ENCODE measurements at regions not wholly inside any gene's neighbourhood (a gene's known extent, or its start where the extent isn't known, plus 50 kb on each side); places are given as distances from the start of the nearest gene placed in this dataset.

DNA sequence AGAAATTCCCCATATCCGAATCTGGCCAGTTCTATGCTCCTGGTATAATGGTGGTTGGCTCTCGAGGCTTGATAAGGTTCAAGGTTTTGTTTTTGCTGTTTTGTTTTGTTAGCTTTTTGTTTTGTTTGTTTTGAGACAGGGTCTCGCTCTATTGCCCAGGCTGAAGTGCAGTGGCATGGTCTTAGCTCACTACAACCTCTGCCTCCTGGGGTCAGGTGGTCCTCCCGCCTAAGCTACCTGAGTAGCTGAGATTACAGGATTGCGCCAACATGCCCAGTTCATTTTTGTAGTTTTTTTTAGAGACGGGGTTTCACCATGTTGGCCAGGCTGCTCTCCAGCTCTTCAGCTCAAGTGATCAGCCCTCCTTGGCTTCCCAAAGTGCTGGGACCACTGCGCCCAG is 109.1 kb upstream of the ERRFI1 start:
- TF ChIP-seq, protein P1, sequence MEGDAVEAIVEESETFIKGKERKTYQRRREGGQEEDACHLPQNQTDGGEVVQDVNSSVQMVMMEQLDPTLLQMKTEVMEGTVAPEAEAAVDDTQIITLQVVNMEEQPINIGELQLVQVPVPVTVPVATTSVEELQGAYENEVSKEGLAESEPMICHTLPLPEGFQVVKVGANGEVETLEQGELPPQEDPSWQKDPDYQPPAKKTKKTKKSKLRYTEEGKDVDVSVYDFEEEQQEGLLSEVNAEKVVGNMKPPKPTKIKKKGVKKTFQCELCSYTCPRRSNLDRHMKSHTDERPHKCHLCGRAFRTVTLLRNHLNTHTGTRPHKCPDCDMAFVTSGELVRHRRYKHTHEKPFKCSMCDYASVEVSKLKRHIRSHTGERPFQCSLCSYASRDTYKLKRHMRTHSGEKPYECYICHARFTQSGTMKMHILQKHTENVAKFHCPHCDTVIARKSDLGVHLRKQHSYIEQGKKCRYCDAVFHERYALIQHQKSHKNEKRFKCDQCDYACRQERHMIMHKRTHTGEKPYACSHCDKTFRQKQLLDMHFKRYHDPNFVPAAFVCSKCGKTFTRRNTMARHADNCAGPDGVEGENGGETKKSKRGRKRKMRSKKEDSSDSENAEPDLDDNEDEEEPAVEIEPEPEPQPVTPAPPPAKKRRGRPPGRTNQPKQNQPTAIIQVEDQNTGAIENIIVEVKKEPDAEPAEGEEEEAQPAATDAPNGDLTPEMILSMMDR (IDR thresholded peaks at IDR 0.05; ENCODE audit: control extremely low read depth, extremely low read depth), result no peak
- Histone ChIP-seq H3K27ac (ENCODE audit: low read depth in 1 of 2, low read length in 1 of 2) (no peak overlapping the region), H3K36me3 (ENCODE audit: control insufficient read depth in 4 of 4, insufficient read depth in 4 of 4, low read length in 4 of 4) (no peaks in the 10 kb centered on the region), H3K27me3 (ENCODE audit: control insufficient read depth in 3 of 3, insufficient read depth in 3 of 3, low read length in 2 of 3) (no peaks in the 10 kb centered on the region), H3K9me3 (ENCODE audit: control insufficient read depth in 4 of 4, insufficient read depth in 3 of 4, low read length in 3 of 4) (no peaks in the 10 kb centered on the region), H3K4me3 (no peak overlapping the region), H3K4me1 (ENCODE audit: control insufficient read depth in 5 of 5, insufficient read depth in 5 of 5, low read length in 5 of 5) (peaks cover 0 to 22% (median 4%) of the 10 kb centered on the region in 5 donors), H3K9ac (ENCODE audit: insufficient read depth in 1 of 2, low read length in 2 of 2) (no peak overlapping the region)
- 85 to 89% methylated on average over 7 of the region's 7 CpGs for whole genome bisulfite sequencing, 2 donors
- ATAC-seq (ENCODE audit: insufficient read depth, low FRiP score) (no peak), DNase-seq (no peak)

DNA sequence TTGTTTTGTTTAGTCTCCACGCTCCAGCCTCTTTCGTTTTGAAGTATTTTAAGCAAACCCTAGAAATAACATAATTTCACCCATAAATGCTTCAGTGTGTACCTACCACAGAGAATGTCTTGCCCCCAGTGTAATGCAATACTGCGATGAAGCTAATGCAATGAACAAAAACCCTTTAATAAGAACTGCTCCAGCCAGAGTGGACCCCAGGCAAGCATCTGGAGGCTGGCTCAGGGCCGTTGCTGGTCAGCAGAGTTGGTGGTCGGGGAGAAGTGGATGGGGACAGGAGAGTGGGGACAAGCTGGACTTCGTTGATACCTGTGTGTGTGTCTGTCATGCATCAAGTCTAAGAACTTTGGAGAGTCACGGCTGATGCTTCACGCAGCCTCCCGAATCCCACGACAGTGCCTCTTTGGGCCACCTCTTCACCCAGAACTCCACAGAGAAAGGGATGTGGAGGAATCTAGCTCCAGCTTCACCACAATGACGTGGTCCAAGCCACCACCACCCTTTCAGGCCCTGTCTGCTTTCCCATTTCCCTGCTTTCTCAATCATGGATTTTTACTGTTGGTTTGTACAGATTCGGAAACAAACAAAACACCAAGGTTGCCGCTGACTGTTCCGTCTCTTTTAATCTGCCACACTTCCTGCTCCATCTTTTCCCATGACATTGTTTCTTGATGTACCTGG is 108.6 kb upstream of the ERRFI1 start:
- 85 to 89% methylated on average over 14 of the region's 14 CpGs for WGBS, 2 donors
- Histone ChIP-seq H3K27ac (ENCODE audit: low read depth in 1 of 2, low read length in 1 of 2) (no peak overlapping the region), H3K4me1 (ENCODE audit: control insufficient read depth in 5 of 5, insufficient read depth in 5 of 5, low read length in 5 of 5) (peaks cover 0 to 22% (median 4%) of the 10 kb centered on the region in 5 donors), H3K27me3 (ENCODE audit: control insufficient read depth in 3 of 3, insufficient read depth in 3 of 3, low read length in 2 of 3) (no peaks in the 10 kb centered on the region), H3K9ac (ENCODE audit: insufficient read depth in 1 of 2, low read length in 2 of 2) (no peak overlapping the region), H3K4me3 (no peak overlapping the region), H3K9me3 (ENCODE audit: control insufficient read depth in 4 of 4, insufficient read depth in 3 of 4, low read length in 3 of 4) (no peaks in the 10 kb centered on the region), H3K36me3 (ENCODE audit: control insufficient read depth in 4 of 4, insufficient read depth in 4 of 4, low read length in 4 of 4) (no peaks in the 10 kb centered on the region)
- TF ChIP-seq, protein P1 (IDR thresholded peaks at IDR 0.05; ENCODE audit: control extremely low read depth, extremely low read depth), result no peak
- no peak for DNase-seq
- no peak for ATAC-seq (ENCODE audit: insufficient read depth, low FRiP score)

DNA sequence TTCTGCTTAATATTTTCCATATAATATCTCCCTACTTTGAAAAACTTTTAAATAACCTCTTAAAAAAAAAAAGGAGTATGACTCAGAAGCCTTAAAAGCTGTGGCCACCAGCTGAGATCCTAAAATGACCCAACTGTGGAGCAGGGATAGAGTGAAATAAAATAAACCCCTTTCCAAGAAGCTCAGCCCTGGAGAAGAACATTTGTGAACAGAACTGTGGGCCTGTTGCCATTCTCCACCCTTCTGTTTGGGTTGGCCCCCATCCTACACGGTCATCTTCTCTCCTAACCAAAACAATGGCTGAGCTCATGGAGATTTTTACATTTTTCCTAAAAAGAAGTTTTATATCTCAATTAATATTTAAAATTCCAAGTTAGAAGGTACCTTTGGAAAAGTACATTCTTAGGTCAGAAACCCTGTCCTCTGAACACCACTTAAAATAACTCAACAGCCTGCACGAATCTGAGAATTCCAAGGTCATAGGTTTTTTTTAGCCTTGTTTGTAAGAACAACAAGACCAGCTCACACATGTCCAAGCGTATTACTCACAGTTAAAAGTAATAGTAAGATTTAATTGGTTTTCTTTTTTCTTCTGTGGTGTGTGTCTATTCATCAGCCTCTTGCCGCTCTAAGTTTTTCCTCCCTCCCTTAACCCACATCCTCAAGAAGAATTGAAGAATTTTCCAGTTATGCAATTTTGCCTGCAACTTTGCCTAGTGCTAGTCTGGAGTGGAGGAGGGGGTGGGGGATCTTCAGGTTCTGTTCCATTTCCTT is 107.7 kb upstream of the ERRFI1 start:
- no peak overlapping the region for H3K27ac ChIP-seq (ENCODE audit: low read depth in 1 of 2, low read length in 1 of 2)
- no peaks in the 10 kb centered on the region for H3K36me3 ChIP-seq (ENCODE audit: control insufficient read depth in 4 of 4, insufficient read depth in 4 of 4, low read length in 4 of 4)
- TF ChIP-seq, protein P1 (IDR thresholded peaks at IDR 0.05; ENCODE audit: control extremely low read depth, extremely low read depth), result no peak
- H3K27me3 ChIP-seq (ENCODE audit: control insufficient read depth in 3 of 3, insufficient read depth in 3 of 3, low read length in 2 of 3), result no peaks in the 10 kb centered on the region
- peaks cover 0 to 22% (median 4%) of the 10 kb centered on the region in 5 donors for H3K4me1 ChIP-seq (ENCODE audit: control insufficient read depth in 5 of 5, insufficient read depth in 5 of 5, low read length in 5 of 5)
- no peak overlapping the region for H3K9ac ChIP-seq (ENCODE audit: insufficient read depth in 1 of 2, low read length in 2 of 2)
- peak in 2 of 3 donors; percentile 50 to 73 for DNase-seq
- peak; percentile 34 for ATAC-seq (ENCODE audit: insufficient read depth, low FRiP score)
- no peak overlapping the region for H3K4me3 ChIP-seq
- no peaks in the 10 kb centered on the region for H3K9me3 ChIP-seq (ENCODE audit: control insufficient read depth in 4 of 4, insufficient read depth in 3 of 4, low read length in 3 of 4)
- WGBS, 2 donors, result 31 to 57% methylated on average over 4 of the region's 4 CpGs
